Ascending aorta (tissue), 2 donors: ENCODE measurements at regions not wholly inside any gene's neighbourhood (a gene's known extent, or its start where the extent isn't known, plus 50 kb on each side); places are given as distances from the start of the nearest gene placed in this dataset.

Experiments used
- DNase-seq, 2 donors: peaks; one replicate each; pipeline ENCODE4 v3.0.0-alpha.2; 2019; ENCODE audit warnings: low spot score in 2 of 2
- H3K27ac ChIP-seq, 2 donors: fragments of 200-600 bp; sonication (generic); one replicate each; pipeline ENCODE4 v1.5.1; 2016 to 2017; ENCODE audit warnings: mild to moderate bottlenecking in 1 of 2
- H3K27me3 ChIP-seq: fragments of 200-600 bp; sonication (generic); one replicate; pipeline ENCODE4 v1.5.1; 2017
- H3K36me3 ChIP-seq, 2 donors: fragments of 200-600 bp; sonication (generic); one replicate each; pipeline ENCODE4 v1.5.1; 2016
- H3K4me1 ChIP-seq, 2 donors: fragments of 200-600 bp; sonication (generic); one replicate each; pipeline ENCODE4 v1.5.1; 2016 to 2017; ENCODE audit warnings: mild to moderate bottlenecking in 1 of 2
- H3K4me3 ChIP-seq, 2 donors: fragments of 200-600 bp; sonication (generic); one replicate each; pipeline ENCODE4 v1.5.1; 2016 to 2017; ENCODE audit warnings: mild to moderate bottlenecking in 1 of 2
- H3K9me3 ChIP-seq, 2 donors: fragments of 200-600 bp; sonication (generic); one replicate each; pipeline ENCODE4 v1.5.1; 2016
- intact Hi-C: fragments of 100-400 bp; cut with DNase I; formaldehyde crosslinking; loops from one replicate; pipeline ENCODE4 v1.15.1; 2023
- TF ChIP-seq, protein P1 (sequence below), 3 experiments: fragments of 200-600 bp in 2 of 3; fragments of 450-650 bp in 1 of 3; sonication (generic) in 2 of 3; IDR thresholded peaks; one replicate each; pipeline ENCODE4 v1.5.1; 2016 to 2019; ENCODE audit warnings: antibody characterized with exemption in 3 of 3, mild to moderate bottlenecking in 1 of 3, moderate library complexity in 1 of 3

- Histone ChIP-seq H3K36me3 (no peaks in the 10 kb centered on the region), H3K4me1 (no peaks in the 10 kb centered on the region), H3K4me3 (peak overlapping the region in 1 of 2 donors; percentile 45), H3K9me3 (no peaks in the 10 kb centered on the region), H3K27me3 (no peaks in the 10 kb centered on the region), H3K27ac (no peak overlapping the region)
- intact Hi-C loops: no loop called here
- TF ChIP-seq, protein P1, sequence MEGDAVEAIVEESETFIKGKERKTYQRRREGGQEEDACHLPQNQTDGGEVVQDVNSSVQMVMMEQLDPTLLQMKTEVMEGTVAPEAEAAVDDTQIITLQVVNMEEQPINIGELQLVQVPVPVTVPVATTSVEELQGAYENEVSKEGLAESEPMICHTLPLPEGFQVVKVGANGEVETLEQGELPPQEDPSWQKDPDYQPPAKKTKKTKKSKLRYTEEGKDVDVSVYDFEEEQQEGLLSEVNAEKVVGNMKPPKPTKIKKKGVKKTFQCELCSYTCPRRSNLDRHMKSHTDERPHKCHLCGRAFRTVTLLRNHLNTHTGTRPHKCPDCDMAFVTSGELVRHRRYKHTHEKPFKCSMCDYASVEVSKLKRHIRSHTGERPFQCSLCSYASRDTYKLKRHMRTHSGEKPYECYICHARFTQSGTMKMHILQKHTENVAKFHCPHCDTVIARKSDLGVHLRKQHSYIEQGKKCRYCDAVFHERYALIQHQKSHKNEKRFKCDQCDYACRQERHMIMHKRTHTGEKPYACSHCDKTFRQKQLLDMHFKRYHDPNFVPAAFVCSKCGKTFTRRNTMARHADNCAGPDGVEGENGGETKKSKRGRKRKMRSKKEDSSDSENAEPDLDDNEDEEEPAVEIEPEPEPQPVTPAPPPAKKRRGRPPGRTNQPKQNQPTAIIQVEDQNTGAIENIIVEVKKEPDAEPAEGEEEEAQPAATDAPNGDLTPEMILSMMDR (IDR thresholded peaks at IDR 0.05): no peak
- DNase-seq: no peak
Measured at GRCh38 chr18:34159691-34160185, 65.0 kb downstream of the NOL4 start.

DNA sequence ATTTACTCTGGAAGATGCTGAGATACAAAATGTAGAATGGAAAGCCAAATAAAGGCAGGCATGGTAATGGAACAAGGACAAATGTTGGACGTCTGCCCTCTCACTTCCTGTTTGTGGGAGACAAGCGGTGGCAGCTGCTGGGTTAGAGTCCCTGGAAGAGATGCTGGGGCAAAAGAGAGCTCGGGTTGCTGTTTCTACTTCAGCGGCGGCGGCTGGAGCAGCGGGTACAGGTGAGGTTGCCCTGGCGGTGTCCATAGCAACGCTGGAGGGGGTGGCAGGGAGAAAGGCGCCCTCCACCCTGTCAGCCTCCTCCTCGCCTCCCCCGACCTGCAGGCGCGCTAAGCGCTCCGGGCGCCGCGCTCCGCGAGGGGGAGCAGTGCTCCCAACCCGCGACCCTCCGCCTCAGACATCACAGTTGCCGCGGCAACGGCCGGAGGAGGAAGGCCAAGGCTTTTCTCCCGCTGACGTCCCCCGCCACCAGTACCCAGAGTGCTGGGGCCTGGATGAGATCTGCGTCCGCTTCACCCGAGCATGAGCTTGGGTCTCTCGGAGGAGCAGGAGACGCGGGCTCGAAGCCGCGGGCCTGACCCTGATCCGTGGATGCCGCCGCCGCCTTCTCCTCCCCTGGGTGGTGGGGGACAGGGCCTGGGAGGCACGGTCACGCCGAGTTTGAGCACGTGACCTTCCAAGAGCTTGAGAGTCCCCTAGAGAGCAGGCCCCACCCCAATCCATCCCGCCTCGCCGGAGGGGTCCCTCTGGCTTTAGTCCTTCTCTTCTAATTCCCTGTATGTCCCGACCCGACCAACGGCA is 65.6 kb downstream of the NOL4 start:
- Histone ChIP-seq H3K9me3 (no peaks in the 10 kb centered on the region), H3K27ac (no peak overlapping the region), H3K4me3 (peak overlapping the region; percentile 45 to 50), H3K27me3 (no peaks in the 10 kb centered on the region), H3K36me3 (no peaks in the 10 kb centered on the region), H3K4me1 (no peaks in the 10 kb centered on the region)
- peak in 1 of 2 donors; percentile 62 for DNase-seq
- TF ChIP-seq, protein P1 (IDR thresholded peaks at IDR 0.05): peak in 1 of 3 experiments; percentile 12
- intact Hi-C loops: no loop called here

DNA sequence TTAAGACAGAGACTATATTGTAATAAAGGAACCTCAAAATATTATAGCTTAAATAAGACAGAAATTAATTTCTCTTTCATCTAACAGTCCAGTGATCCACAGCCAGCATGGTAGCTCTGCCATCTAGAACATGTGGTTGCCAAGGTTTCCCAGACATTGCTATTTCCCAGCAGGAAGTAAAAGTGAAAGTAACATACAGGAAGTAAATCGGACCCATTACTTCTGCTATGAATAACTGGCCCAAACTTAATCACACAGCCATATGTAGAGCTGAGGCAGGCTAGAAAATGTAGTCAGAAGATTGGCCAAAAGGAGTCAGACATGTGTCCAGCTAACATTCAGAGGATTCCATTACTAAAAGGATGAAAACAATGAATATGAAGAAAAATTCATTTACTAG is 71.0 kb downstream of the NOL4 start:
- intact Hi-C loops: no loop called here
- no peaks in the 10 kb centered on the region for H3K9me3 ChIP-seq
- no peak for DNase-seq
- H3K4me1 ChIP-seq: no peaks in the 10 kb centered on the region
- H3K27me3 ChIP-seq: no peaks in the 10 kb centered on the region
- TF ChIP-seq, protein P1 (IDR thresholded peaks at IDR 0.05): no peak
- peak overlapping the region in 1 of 2 donors; percentile 10 for H3K4me3 ChIP-seq
- H3K36me3 ChIP-seq: no peaks in the 10 kb centered on the region
- no peak overlapping the region for H3K27ac ChIP-seq

DNA sequence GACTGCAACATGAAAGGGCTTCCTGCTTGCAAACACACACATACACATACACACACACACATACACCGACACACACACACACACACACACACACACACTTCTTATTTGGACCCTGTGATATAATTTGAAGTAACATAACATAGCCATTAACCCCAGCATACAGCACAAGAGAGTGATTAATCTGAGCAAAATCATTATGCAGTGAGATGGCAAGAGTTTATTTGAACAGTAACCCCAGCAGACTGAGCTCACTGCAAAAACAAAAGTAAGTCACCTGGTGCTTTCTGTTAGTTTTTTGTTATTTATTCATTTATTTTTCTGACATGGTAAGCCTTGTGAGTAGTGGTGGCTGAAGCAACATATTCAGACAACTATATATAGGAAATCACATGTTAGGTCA is 93.7 kb downstream of the NOL4 start:
- TF ChIP-seq, protein P1 (IDR thresholded peaks at IDR 0.05): no peak
- no peaks in the 10 kb centered on the region for H3K9me3 ChIP-seq
- intact Hi-C loops: no loop called here

GRCh38 chr18:34128436-34128835 is 96.3 kb downstream of the NOL4 start:
- Histone ChIP-seq H3K36me3 (no peaks in the 10 kb centered on the region), H3K27ac (no peak overlapping the region), H3K4me3 (no peak overlapping the region), H3K27me3 (no peaks in the 10 kb centered on the region), H3K4me1 (no peaks in the 10 kb centered on the region), H3K9me3 (no peaks in the 10 kb centered on the region)
- intact Hi-C loops: no loop called here
- TF ChIP-seq, protein P1 (IDR thresholded peaks at IDR 0.05): no peak
- no peak for DNase-seq

More for the DNA sequence above, 93.7 kb downstream of the NOL4 start:
- Histone ChIP-seq H3K4me3 (no peak overlapping the region), H3K36me3 (no peaks in the 10 kb centered on the region), H3K4me1 (no peaks in the 10 kb centered on the region), H3K27ac (no peak overlapping the region), H3K27me3 (no peaks in the 10 kb centered on the region)
- DNase-seq: no peak
